GM18519 (cell line): ENCODE measurements at regions not wholly inside any gene's neighbourhood (a gene's known extent, or its start where the extent isn't known, plus 50 kb on each side); places are given as distances from the start of the nearest gene placed in this dataset.
"Not testable (repeated sequence)": the region's sequence is repeated elsewhere in the genome, so short reads cannot be mapped to it uniquely, and the experiment has no call there.

Source experiments
- ATAC-seq: cut with Tn5 transposase; IDR thresholded peaks from one replicate; pipeline ENCODE4 v1.9.1; 2021; ENCODE audit warnings: mild to moderate bottlenecking, moderate library complexity; ENCODE audit not compliant: unreplicated experiment, low FRiP score

- no peak for ATAC-seq
Observed at GRCh38 chr6:134680433-134680832, 269.5 kb downstream of the ALDH8A1 start.

- ATAC-seq = no peak
Observed at GRCh38 chr6:134680021-134680420, 269.9 kb downstream of the ALDH8A1 start.

GRCh38 chr6:134678436-134678889 is 271.4 kb downstream of the ALDH8A1 start:
- ATAC-seq = no peak

GRCh38 chr6:134676307-134677281 is 273.3 kb downstream of the ALDH8A1 start:
- no peak for ATAC-seq

GRCh38 chr6:134675110-134676054 is 274.5 kb downstream of the ALDH8A1 start:
- ATAC-seq = no peak

GRCh38 chr6:134674562-134674961 is 275.3 kb downstream of the ALDH8A1 start:
- ATAC-seq = no peak

GRCh38 chr6:134669485-134669884 is 280.4 kb downstream of the ALDH8A1 start:
- no peak for ATAC-seq

- no peak for ATAC-seq
Observed at GRCh38 chr6:134667111-134667510, 282.8 kb downstream of the ALDH8A1 start.

- ATAC-seq = no peak
Observed at GRCh38 chr6:134666125-134666524, 283.8 kb downstream of the ALDH8A1 start.

- ATAC-seq = no peak
Observed at GRCh38 chr6:134665029-134665723, 284.7 kb downstream of the ALDH8A1 start.

- ATAC-seq = no peak
Observed at GRCh38 chr6:134663800-134664535, 285.9 kb downstream of the ALDH8A1 start.

GRCh38 chr6:134663356-134663755 is 286.5 kb downstream of the ALDH8A1 start:
- no peak for ATAC-seq

- ATAC-seq = no peak
Observed at GRCh38 chr6:134662077-134662700, 287.7 kb downstream of the ALDH8A1 start.

GRCh38 chr6:134659885-134660284 is 290.0 kb downstream of the ALDH8A1 start:
- not testable (repeated sequence) for ATAC-seq

GRCh38 chr6:134658596-134658995 is 291.3 kb downstream of the ALDH8A1 start:
- no peak for ATAC-seq

- no peak for ATAC-seq
Observed at GRCh38 chr6:134657751-134658527, 292.0 kb downstream of the ALDH8A1 start.

GRCh38 chr6:134657343-134657742 is 292.6 kb downstream of the ALDH8A1 start:
- no peak for ATAC-seq

GRCh38 chr6:134654751-134655150 is 295.1 kb downstream of the ALDH8A1 start:
- ATAC-seq = no peak
